CD4-positive, alpha-beta memory T cell (primary cell): ENCODE measurements at regions not wholly inside any gene's neighbourhood (a gene's known extent, or its start where the extent isn't known, plus 50 kb on each side); places are given as distances from the start of the nearest gene placed in this dataset.

ENCODE experiments used
- CTCF ChIA-PET: fragments of 350-600 bp; sonication (Branson Sonifier 250); formaldehyde crosslinking; loops from one replicate; lab custom pipeline; 2021; ENCODE audit warnings: inconsistent platforms; ENCODE audit not compliant: partially characterized antibody; lab: Charles Lee
- POLR2A ChIA-PET: fragments of 350-600 bp; sonication (Branson Sonifier 250); formaldehyde crosslinking; loops from one replicate; lab custom pipeline; 2021; ENCODE audit not compliant: partially characterized antibody; lab: Charles Lee
- DNase-seq, 5 donors: peaks; one replicate each; pipeline versions ENCODE4 v3.0.0 to v3.0.0-alpha.2; 2020 to 2022; ENCODE audit warnings: mixed read lengths in 1 of 5
- H3K27ac ChIP-seq: one replicate; pipeline ENCODE4 v1.7.0; 2013; ENCODE audit warnings: low read depth, low read length
- H3K27me3 ChIP-seq: 2 replicates; pipeline ENCODE4 v1.7.0; 2013; ENCODE audit warnings: mild to moderate bottlenecking, low read length, moderate library complexity; ENCODE audit not compliant: insufficient read depth
- H3K36me3 ChIP-seq: 2 replicates; pipeline ENCODE4 v1.7.0; 2013; ENCODE audit warnings: mild to moderate bottlenecking, low read length, moderate library complexity; ENCODE audit not compliant: insufficient read depth
- H3K4me1 ChIP-seq: 2 replicates; pipeline ENCODE4 v1.7.0; 2013; ENCODE audit warnings: mild to moderate bottlenecking, low read length, moderate library complexity; ENCODE audit not compliant: insufficient read depth
- H3K4me3 ChIP-seq, 2 donors: one replicate each; pipeline ENCODE4 v1.7.0; 2013; ENCODE audit warnings: low read length in 2 of 2, mild to moderate bottlenecking in 1 of 2
- H3K9me3 ChIP-seq, 2 donors: one replicate each; pipeline ENCODE4 v1.7.0; 2013; ENCODE audit warnings: low read length in 2 of 2, control low read depth in 1 of 2; ENCODE audit not compliant: control insufficient read depth in 1 of 2
- H3K27ac Mint-ChIP-seq, 7 donors: one replicate each; pipeline ENCODE4 v1.8.0; 2020 to 2021; ENCODE audit warnings: mixed read lengths in 7 of 7, mild to moderate bottlenecking in 6 of 7, inconsistent platforms in 3 of 7, moderate library complexity in 3 of 7
- H3K27me3 Mint-ChIP-seq, 2 donors: one replicate each; pipeline ENCODE4 v1.8.0; 2020 to 2021; ENCODE audit warnings: mixed read lengths in 2 of 2
- H3K36me3 Mint-ChIP-seq, 2 donors: one replicate each; pipeline ENCODE4 v1.8.0; 2020 to 2021; ENCODE audit warnings: mixed read lengths in 2 of 2, inconsistent platforms in 1 of 2, mild to moderate bottlenecking in 1 of 2
- H3K4me1 Mint-ChIP-seq, 4 donors: one replicate each; pipeline ENCODE4 v1.8.0; 2020 to 2021; ENCODE audit warnings: mixed read lengths in 4 of 4, mild to moderate bottlenecking in 1 of 4
- H3K4me3 Mint-ChIP-seq, 8 donors: one replicate each; pipeline ENCODE4 v1.8.0; 2020 to 2021; ENCODE audit warnings: mixed read lengths in 8 of 8, mild to moderate bottlenecking in 7 of 8, moderate library complexity in 6 of 8, inconsistent platforms in 3 of 8
- H3K9me3 Mint-ChIP-seq, 8 donors: one replicate each; pipeline ENCODE4 v1.8.0; 2020 to 2021; ENCODE audit warnings: mixed read lengths in 8 of 8, mild to moderate bottlenecking in 5 of 8, inconsistent platforms in 3 of 8, moderate library complexity in 1 of 8
- intact Hi-C: fragments of 100-400 bp; cut with micrococcal nuclease; formaldehyde crosslinking; loops from one replicate; pipeline ENCODE4 v1.15.1; 2023

GRCh38 chr1:55334160-55334559, 119.0 kb upstream of the USP24 start:
- H3K27ac ChIP-seq = no peak overlapping the region
- CTCF ChIA-PET = no interaction called here
- H3K36me3 ChIP-seq = no peaks in the 10 kb centered on the region
- no peaks in the 10 kb centered on the region for H3K4me1 Mint-ChIP-seq
- H3K27me3 Mint-ChIP-seq = peaks cover 2% of the 10 kb centered on the region in 2 donors
- POLR2A ChIA-PET = no interaction called here
- intact Hi-C loops = no loop called here
- no peaks in the 10 kb centered on the region for H3K4me1 ChIP-seq
- H3K36me3 Mint-ChIP-seq = no peaks in the 10 kb centered on the region
- H3K27ac Mint-ChIP-seq = no peak overlapping the region
- H3K4me3 Mint-ChIP-seq = no peak overlapping the region
- no peaks in the 10 kb centered on the region for H3K27me3 ChIP-seq
- no peak overlapping the region for H3K4me3 ChIP-seq
- no peaks in the 10 kb centered on the region for H3K9me3 ChIP-seq
- DNase-seq = no peak
- peaks cover 0 to 3% (median 0%) of the 10 kb centered on the region in 8 donors for H3K9me3 Mint-ChIP-seq

DNA sequence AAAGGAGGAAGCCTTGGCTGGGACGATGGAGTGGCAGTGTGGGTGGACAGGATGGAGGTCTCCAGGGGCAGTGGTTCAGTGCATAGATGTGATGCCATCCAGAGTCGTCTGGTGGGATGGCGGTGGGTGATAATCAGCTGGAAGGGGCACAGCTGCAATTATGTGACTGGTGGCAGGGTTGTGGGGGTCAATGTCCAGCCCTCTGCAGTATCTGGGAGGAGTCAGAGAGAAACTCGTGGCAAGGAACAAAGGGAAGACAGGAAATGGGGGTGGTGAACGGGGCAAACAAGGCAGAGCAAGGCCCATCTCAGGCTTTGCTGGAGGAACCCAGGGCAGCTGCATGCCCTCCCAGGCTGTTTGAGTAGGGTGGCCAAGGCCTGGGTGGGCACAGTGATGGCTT, 118.3 kb upstream of the USP24 start:
- Mint-ChIP-seq H3K9me3 (peaks cover 0 to 3% (median 0%) of the 10 kb centered on the region in 8 donors), H3K36me3 (no peaks in the 10 kb centered on the region), H3K4me3 (no peak overlapping the region), H3K27me3 (peaks cover 2% of the 10 kb centered on the region in 2 donors), H3K4me1 (no peaks in the 10 kb centered on the region), H3K27ac (no peak overlapping the region)
- no peaks in the 10 kb centered on the region for H3K4me1 ChIP-seq
- CTCF ChIA-PET = no interaction called here
- intact Hi-C loops = no loop called here
- H3K27ac ChIP-seq = no peak overlapping the region
- no peak for DNase-seq
- no peak overlapping the region for H3K4me3 ChIP-seq
- POLR2A ChIA-PET = no interaction called here
- H3K27me3 ChIP-seq = no peaks in the 10 kb centered on the region
- no peaks in the 10 kb centered on the region for H3K9me3 ChIP-seq
- no peaks in the 10 kb centered on the region for H3K36me3 ChIP-seq

GRCh38 chr1:55331351-55331750, 116.2 kb upstream of the USP24 start:
- no peak overlapping the region for H3K27ac ChIP-seq
- intact Hi-C loops = no loop called here
- CTCF ChIA-PET = no interaction called here
- H3K36me3 ChIP-seq = no peaks in the 10 kb centered on the region
- H3K27me3 Mint-ChIP-seq = peaks cover 2 to 3% of the 10 kb centered on the region in 2 donors
- H3K4me3 ChIP-seq = no peak overlapping the region
- no peaks in the 10 kb centered on the region for H3K36me3 Mint-ChIP-seq
- H3K4me1 ChIP-seq = no peaks in the 10 kb centered on the region
- no peaks in the 10 kb centered on the region for H3K9me3 ChIP-seq
- H3K4me1 Mint-ChIP-seq = peaks cover 0 to 1% (median 0%) of the 10 kb centered on the region in 4 donors
- H3K4me3 Mint-ChIP-seq = no peak overlapping the region
- DNase-seq = no peak
- H3K9me3 Mint-ChIP-seq = peaks cover 0 to 3% (median 0%) of the 10 kb centered on the region in 8 donors
- H3K27ac Mint-ChIP-seq = no peak overlapping the region
- POLR2A ChIA-PET = no interaction called here
- H3K27me3 ChIP-seq = no peaks in the 10 kb centered on the region

GRCh38 chr1:55329808-55330432, 114.8 kb upstream of the USP24 start:
- intact Hi-C loops = no loop called here
- H3K27me3 ChIP-seq = no peaks in the 10 kb centered on the region
- ChIA-PET CTCF (no interaction called here), POLR2A (no interaction called here)
- no peaks in the 10 kb centered on the region for H3K4me1 ChIP-seq
- H3K27ac ChIP-seq = no peak overlapping the region
- H3K9me3 ChIP-seq = no peaks in the 10 kb centered on the region
- H3K9me3 Mint-ChIP-seq = peaks cover 0 to 3% (median 0%) of the 10 kb centered on the region in 8 donors
- H3K36me3 ChIP-seq = no peaks in the 10 kb centered on the region
- no peak overlapping the region for H3K27ac Mint-ChIP-seq
- peaks cover 2 to 3% of the 10 kb centered on the region in 2 donors for H3K27me3 Mint-ChIP-seq
- H3K36me3 Mint-ChIP-seq = no peaks in the 10 kb centered on the region
- no peak overlapping the region for H3K4me3 Mint-ChIP-seq
- no peak overlapping the region for H3K4me3 ChIP-seq
- DNase-seq = no peak
- H3K4me1 Mint-ChIP-seq = peaks cover 0 to 1% (median 0%) of the 10 kb centered on the region in 4 donors

DNA sequence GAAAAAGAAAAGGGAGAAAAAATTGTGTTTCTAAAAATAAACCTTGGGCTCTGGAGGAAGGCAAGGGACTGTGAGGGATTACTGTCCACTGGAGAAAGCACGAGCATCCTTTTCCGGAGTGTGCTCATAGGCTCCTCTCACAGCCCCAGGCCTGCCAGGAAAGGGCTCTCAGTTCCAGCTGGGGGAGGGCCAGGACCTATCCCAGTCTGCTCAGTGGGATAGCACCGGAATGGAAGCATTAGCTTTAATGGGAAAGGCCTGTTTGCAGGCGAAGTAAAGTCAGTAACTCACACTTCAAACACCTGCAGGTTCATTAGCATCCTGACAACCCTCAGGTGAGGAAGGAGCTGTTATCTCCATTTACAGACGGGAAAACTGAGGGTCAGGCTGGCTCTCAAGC, 113.9 kb upstream of the USP24 start:
- Histone ChIP-seq H3K36me3 (no peaks in the 10 kb centered on the region), H3K27me3 (no peaks in the 10 kb centered on the region), H3K4me1 (no peaks in the 10 kb centered on the region), H3K9me3 (no peaks in the 10 kb centered on the region), H3K4me3 (no peak overlapping the region), H3K27ac (no peak overlapping the region)
- ChIA-PET POLR2A (no interaction called here), CTCF (no interaction called here)
- Mint-ChIP-seq H3K9me3 (peaks cover 0 to 3% (median 0%) of the 10 kb centered on the region in 8 donors), H3K4me1 (peaks cover 0 to 1% (median 0%) of the 10 kb centered on the region in 4 donors), H3K36me3 (no peaks in the 10 kb centered on the region), H3K4me3 (no peak overlapping the region), H3K27me3 (peaks cover 2 to 3% of the 10 kb centered on the region in 2 donors), H3K27ac (no peak overlapping the region)
- DNase-seq = no peak
- intact Hi-C loops = no loop called here

DNA sequence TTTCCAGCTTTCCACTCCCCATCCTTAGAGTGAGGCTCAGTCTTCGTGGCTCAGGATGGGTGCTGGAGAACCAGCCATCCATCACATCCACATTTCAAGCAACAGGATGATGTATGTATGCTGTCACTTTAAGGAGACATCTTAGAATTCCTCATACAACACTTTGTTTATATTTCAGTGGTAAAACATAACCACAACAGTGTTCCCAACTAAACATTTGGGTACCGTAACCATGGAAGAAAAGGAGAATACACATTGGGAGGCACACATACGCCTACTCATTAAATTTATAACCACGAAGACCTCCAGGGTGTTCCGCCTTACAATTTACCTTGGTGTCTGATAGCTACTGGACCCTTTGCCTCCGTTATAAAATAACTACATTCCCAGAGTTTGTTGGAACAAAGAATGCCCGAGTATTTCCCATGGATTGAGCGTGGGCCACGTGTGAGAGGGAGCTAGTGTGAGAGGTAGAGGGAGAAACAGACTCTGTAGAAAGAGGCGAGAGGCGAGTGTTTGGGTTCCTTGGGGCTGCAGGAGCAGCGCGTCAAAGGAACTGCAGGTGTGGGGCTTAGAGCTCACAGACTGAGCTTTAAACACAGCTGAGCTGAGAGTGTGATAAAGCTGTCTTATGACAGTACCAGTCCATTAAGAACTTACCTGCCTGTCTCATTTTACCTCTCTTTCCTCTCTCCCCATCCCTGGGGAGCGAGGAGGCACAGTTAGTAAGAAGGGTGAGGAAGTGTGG, 111.5 kb upstream of the USP24 start:
- Histone ChIP-seq H3K4me1 (no peaks in the 10 kb centered on the region), H3K9me3 (no peaks in the 10 kb centered on the region), H3K27me3 (no peaks in the 10 kb centered on the region), H3K4me3 (no peak overlapping the region), H3K27ac (no peak overlapping the region), H3K36me3 (no peaks in the 10 kb centered on the region)
- H3K4me3 Mint-ChIP-seq = no peak overlapping the region
- ChIA-PET CTCF (no interaction called here), POLR2A (no interaction called here)
- DNase-seq = no peak
- no peak overlapping the region for H3K27ac Mint-ChIP-seq
- peaks cover 0 to 1% (median 0%) of the 10 kb centered on the region in 4 donors for H3K4me1 Mint-ChIP-seq
- no peaks in the 10 kb centered on the region for H3K36me3 Mint-ChIP-seq
- H3K27me3 Mint-ChIP-seq = peaks cover 0 to 1% of the 10 kb centered on the region in 2 donors
- intact Hi-C loops = no loop called here
- no peaks in the 10 kb centered on the region for H3K9me3 Mint-ChIP-seq

- Mint-ChIP-seq H3K9me3 (no peaks in the 10 kb centered on the region), H3K4me3 (no peak overlapping the region), H3K27me3 (peaks cover 0 to 4% of the 10 kb centered on the region in 2 donors), H3K27ac (no peak overlapping the region), H3K36me3 (no peaks in the 10 kb centered on the region), H3K4me1 (peaks cover 0 to 1% (median 0%) of the 10 kb centered on the region in 4 donors)
- H3K27ac ChIP-seq = no peak overlapping the region
- ChIA-PET CTCF (no interaction called here), POLR2A (no interaction called here)
- H3K4me3 ChIP-seq = no peak overlapping the region
- no peaks in the 10 kb centered on the region for H3K36me3 ChIP-seq
- no peak for DNase-seq
- intact Hi-C loops = no loop called here
- H3K4me1 ChIP-seq = no peaks in the 10 kb centered on the region
- no peaks in the 10 kb centered on the region for H3K9me3 ChIP-seq
- no peaks in the 10 kb centered on the region for H3K27me3 ChIP-seq
These were observed 108.6 kb upstream of the USP24 start for GRCh38 chr1:55323760-55324159.
